HFF-Myc (cell line): ENCODE measurements at regions not wholly inside any gene's neighbourhood (a gene's known extent, or its start where the extent isn't known, plus 50 kb on each side); places are given as distances from the start of the nearest gene placed in this dataset.

Experiments used
- DNase-seq: peaks from one replicate; pipeline ENCODE4 v3.0.0-alpha.2; 2011; ENCODE audit warnings: low read depth; ENCODE audit errors: extremely low read depth
- H3K4me3 ChIP-seq: replicated peaks from 2 replicates; pipeline ENCODE4 v1.5.1; 2011; ENCODE audit warnings: low read depth, mild to moderate bottlenecking, control low read depth, low read length
- CTCF ChIP-seq: IDR thresholded peaks from 2 replicates; pipeline ENCODE4 v1.5.1; 2012; ENCODE audit warnings: mild to moderate bottlenecking, low read depth, low read length, control low read depth; ENCODE audit errors: missing control alignments

- no peak overlapping the region for H3K4me3 ChIP-seq
- DNase-seq: no peak
- TF ChIP-seq CTCF: no peak
Measured at GRCh38 chr4:10750714-10751113, 66.1 kb upstream of the CLNK start.

- no peak for TF ChIP-seq CTCF
- H3K4me3 ChIP-seq: no peak overlapping the region
- no peak for DNase-seq
Measured at GRCh38 chr4:10747186-10747585, 62.6 kb upstream of the CLNK start.

GRCh38 chr4:10746371-10747171, 62.0 kb upstream of the CLNK start:
- TF ChIP-seq CTCF: no peak
- no peak for DNase-seq
- no peak overlapping the region for H3K4me3 ChIP-seq

GRCh38 chr4:10743357-10743756, 58.8 kb upstream of the CLNK start:
- DNase-seq: no peak
- no peak overlapping the region for H3K4me3 ChIP-seq
- no peak for TF ChIP-seq CTCF

GRCh38 chr4:10741961-10742699, 57.6 kb upstream of the CLNK start:
- no peak overlapping the region for H3K4me3 ChIP-seq
- DNase-seq: no peak
- TF ChIP-seq CTCF: no peak

GRCh38 chr4:10740891-10741620, 56.5 kb upstream of the CLNK start:
- no peak for TF ChIP-seq CTCF
- DNase-seq: no peak
- H3K4me3 ChIP-seq: no peak overlapping the region
